ENCODE measurements at regions not wholly inside any gene's neighbourhood (a gene's known extent, or its start where the extent isn't known, plus 50 kb on each side); places are given as distances from the start of the nearest gene placed in this dataset.

GRCh38 chr7:84640637-84641036 lies 446.0 kb upstream of the SEMA3A start:
- TF ChIP-seq POLR2AphosphoS5 (IDR thresholded peaks at IDR 0.05; ENCODE audit: low read depth, low read length) (no peak), SIN3A (IDR thresholded peaks at IDR 0.05; ENCODE audit: borderline replicate concordance, insufficient read depth, low read length) (no peak)

Measured in PFSK-1 (cell line).